HepG2 (cell line): ENCODE measurements at regions not wholly inside any gene's neighbourhood (a gene's known extent, or its start where the extent isn't known, plus 50 kb on each side); places are given as distances from the start of the nearest gene placed in this dataset.
"Not testable (repeated sequence)": the region's sequence is repeated elsewhere in the genome, so short reads cannot be mapped to it uniquely, and the experiment has no call there.

Experiments used
- ATAC-seq: fragments of 200-7000 bp; cut with Tn5 transposase; 3 replicates; pipeline ENCODE4 v1.9.1; 2020; ENCODE audit warnings: mild to moderate bottlenecking, moderate library complexity
- BruUV-seq: library from RNA; stranded (reverse); fragments of 400-500 nt; replicated peaks from 2 replicates; lab custom pipeline; 2021; lab: Mats Ljungman, UMichigan
- CTCF ChIA-PET: fragments of 300-600 bp; formaldehyde crosslinking; extraction: SDS; loops from one replicate; lab custom pipeline; 2021; ENCODE audit warnings: low total read pairs, inconsistent platforms, low intra/inter-chr PET ratio; lab: Yijun Ruan, JAX
- POLR2A ChIA-PET: fragments of 350-600 bp; sonication (Branson Sonifier 250); formaldehyde crosslinking; loops from one replicate; lab custom pipeline; 2020; ENCODE audit warnings: antibody characterized with exemption, inconsistent platforms; lab: Yijun Ruan, JAX
- DNase-seq: peaks from one replicate; pipeline ENCODE4 v3.0.0-alpha.2; 2015; ENCODE audit warnings: low spot score
- FAIRE-seq: peaks from 3 replicates; lab custom pipeline; 2011; peaks lifted over from hg19 to GRCh38; lab: Jason Lieb, UNC
- H2AFZ ChIP-seq: one replicate; pipeline ENCODE4 v1.6.1; 2011; ENCODE audit warnings: low read length, inconsistent platforms
- H3K27ac ChIP-seq: fragments of 300-600 bp; 3 replicates; pipeline ENCODE4 v1.8.0; 2011; ENCODE audit warnings: mixed run types, mild to moderate bottlenecking, mixed read lengths, low read length, inconsistent platforms; ENCODE audit not compliant: insufficient read depth; ENCODE audit errors: extremely low read length
- H3K27me3 ChIP-seq, 2 experiments: fragments of 200-600 bp in 1 of 2; 2 replicates in 1 of 2; 3 replicates in 1 of 2; pipeline versions ENCODE4 v1.6.0 to v1.8.0; 2011; ENCODE audit warnings: low read length in 2 of 2, mild to moderate bottlenecking in 2 of 2, moderate library complexity in 2 of 2, inconsistent platforms in 1 of 2; ENCODE audit not compliant: insufficient read depth in 2 of 2, control insufficient read depth in 1 of 2
- H3K36me3 ChIP-seq, 2 experiments: fragments of 200-600 bp in 1 of 2; replicated peaks in 1 of 2; 2 replicates in 1 of 2; 3 replicates in 1 of 2; pipeline versions ENCODE4 v1.5.1 to v1.8.0; 2011; ENCODE audit warnings: low read length in 2 of 2, inconsistent platforms in 1 of 2; ENCODE audit not compliant: insufficient read depth in 2 of 2, control insufficient read depth in 1 of 2
- H3K4me1 ChIP-seq: 2 replicates; pipeline ENCODE4 v1.5.1; 2012; ENCODE audit warnings: low read length, inconsistent platforms; ENCODE audit not compliant: insufficient read depth
- H3K4me2 ChIP-seq: 2 replicates; pipeline ENCODE4 v1.6.0; 2011; ENCODE audit warnings: low read depth, low read length, inconsistent platforms
- H3K4me3 ChIP-seq, 3 experiments: fragments of 200-600 bp in 1 of 3; sonication (generic), shearing (Covaris generic) in 1 of 3; replicated peaks in 1 of 3; 2 replicates each; pipeline ENCODE4 v1.5.1; 2011 to 2016; ENCODE audit warnings: low read length in 3 of 3, inconsistent platforms in 2 of 3, low read depth in 2 of 3, mild to moderate bottlenecking in 2 of 3, control low read depth in 1 of 3, mixed read lengths in 1 of 3; ENCODE audit not compliant: insufficient read depth in 1 of 3
- H3K79me2 ChIP-seq: one replicate; pipeline ENCODE4 v1.6.1; 2011; ENCODE audit warnings: low read length, inconsistent platforms; ENCODE audit not compliant: insufficient read depth
- H3K9ac ChIP-seq: 2 replicates; pipeline ENCODE4 v1.6.0; 2011; ENCODE audit warnings: mild to moderate bottlenecking, low read depth, low read length, inconsistent platforms; ENCODE audit not compliant: insufficient read depth
- H3K9me3 ChIP-seq: 2 replicates; pipeline ENCODE4 v1.5.1; 2012; ENCODE audit warnings: mild to moderate bottlenecking, low read length
- H4K20me1 ChIP-seq: 2 replicates; pipeline ENCODE4 v1.6.0; 2011; ENCODE audit warnings: inconsistent platforms, mild to moderate bottlenecking, low read length, moderate library complexity; ENCODE audit not compliant: insufficient read depth
- CC2D1A ChIP-seq: sonication (generic); formaldehyde crosslinking; IDR thresholded peaks from 2 replicates; pipeline ENCODE4 v1.8.1; 2023; ENCODE audit warnings: mild to moderate bottlenecking, missing genetic modification reagents
- GABPA ChIP-seq, 2 experiments: IDR thresholded peaks; 2 replicates each; pipeline ENCODE4 v1.6.1; 2011 to 2016; ENCODE audit warnings: low read depth in 2 of 2, low read length in 1 of 2, missing biosample characterization in 1 of 2, missing genetic modification characterization in 1 of 2
- MED8 ChIP-seq: sonication (generic); formaldehyde crosslinking; IDR thresholded peaks from 2 replicates; pipeline ENCODE4 v1.8.1; 2023; ENCODE audit warnings: mild to moderate bottlenecking, missing genetic modification reagents; ENCODE audit not compliant: insufficient replicate concordance
- RBFOX2 ChIP-seq: fragments of 200-400 bp; formaldehyde crosslinking; IDR thresholded peaks from 2 replicates; pipeline ENCODE4 v1.6.1; 2017; ENCODE audit warnings: low read depth, mild to moderate bottlenecking, low read length
- SMAD1 ChIP-seq: sonication (generic); formaldehyde crosslinking; IDR thresholded peaks from 2 replicates; pipeline ENCODE4 v1.4.0; 2020; ENCODE audit warnings: missing genetic modification reagents, low read depth, mild to moderate bottlenecking, borderline replicate concordance
- SOX6 ChIP-seq, 2 experiments: fragments of 450-650 bp in 1 of 2; sonication (generic) in 1 of 2; formaldehyde crosslinking in 1 of 2; IDR thresholded peaks; 2 replicates each; pipeline versions ENCODE4 v1.4.0 to v1.6.1; 2017 to 2020; ENCODE audit warnings: antibody characterized with exemption in 1 of 2, mild to moderate bottlenecking in 1 of 2, missing genetic modification reagents in 1 of 2
- ZBTB42 ChIP-seq: sonication (generic); formaldehyde crosslinking; IDR thresholded peaks from 2 replicates; pipeline ENCODE4 v1.5.0; 2020; ENCODE audit warnings: mild to moderate bottlenecking, missing genetic modification reagents
- ZNF256 ChIP-seq: sonication (generic); formaldehyde crosslinking; conservative IDR thresholded peaks from 2 replicates; pipeline ENCODE4 v1.4.0; 2020; ENCODE audit warnings: missing genetic modification reagents
- ZNF460 ChIP-seq: sonication (generic); formaldehyde crosslinking; IDR thresholded peaks from 2 replicates; pipeline ENCODE4 v1.5.1; 2020; ENCODE audit warnings: missing genetic modification reagents, mild to moderate bottlenecking, borderline replicate concordance
- WGBS: methylation state at CpG from one replicate; pipeline ENCODE4 v1.1.6; 2017; ENCODE audit warnings: low lambda C conversion rate; 5-methylcytosine and 5-hydroxymethylcytosine counted together
- in situ Hi-C: cut with HindIII; loops from 2 replicates; pipeline ENCODE4 v1.10.0; 2017; ENCODE audit warnings: low pct_unique_long_range_greater_than_20kb; ENCODE audit not compliant: extremely low pct_ligation_motif_present
- intact Hi-C: fragments of 100-400 bp; cut with micrococcal nuclease; formaldehyde crosslinking; loops from one replicate; pipeline ENCODE4 v1.10.0; 2022; ENCODE audit not compliant: unreplicated experiment
- TF ChIP-seq, protein P1 (sequence below): sonication (generic); formaldehyde crosslinking; conservative IDR thresholded peaks from 2 replicates; pipeline ENCODE4 v1.4.0; 2020; ENCODE audit warnings: missing genetic modification reagents
- TF ChIP-seq, protein P2 (sequence below), 2 experiments: sonication (generic) in 1 of 2; formaldehyde crosslinking in 1 of 2; IDR thresholded peaks; 2 replicates each; pipeline versions ENCODE4 v1.6.1 to v1.9.0; 2014 to 2022; ENCODE audit warnings: antibody characterized with exemption in 1 of 2, borderline replicate concordance in 1 of 2, inconsistent platforms in 1 of 2, low read depth in 1 of 2, missing genetic modification reagents in 1 of 2

DNA sequence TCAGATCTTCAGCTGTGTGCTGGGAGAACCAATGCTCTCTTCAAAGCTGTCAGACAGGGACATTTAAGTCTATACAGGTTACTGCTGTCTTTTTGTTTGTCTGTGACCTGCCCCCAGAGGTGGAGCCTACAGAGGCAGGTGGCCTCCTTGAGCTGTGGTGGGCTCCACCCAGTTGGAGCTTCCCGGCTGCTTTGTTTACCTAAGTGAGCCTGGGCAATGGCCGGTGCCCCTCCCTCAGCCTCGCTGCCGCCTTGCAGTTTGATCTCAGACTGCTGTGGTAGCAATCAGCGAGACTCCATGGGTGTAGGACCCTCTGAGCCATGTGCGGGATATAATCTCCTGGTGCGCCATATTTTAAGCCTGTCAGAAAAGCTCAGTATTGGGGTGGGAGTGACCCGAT is 745.8 kb upstream of the POU3F2 start:
- H3K36me3 ChIP-seq, H3K27me3 ChIP-seq, intact Hi-C loops, DNase-seq, H3K4me2 ChIP-seq, H3K27ac ChIP-seq, H3K79me2 ChIP-seq, FAIRE-seq, H3K4me3 ChIP-seq, POLR2A ChIA-PET, in situ Hi-C loops, BruUV-seq, H2AFZ ChIP-seq, H3K9me3 ChIP-seq, H4K20me1 ChIP-seq, H3K4me1 ChIP-seq, ATAC-seq, H3K9ac ChIP-seq, CTCF ChIA-PET: not testable (repeated sequence)
- WGBS, result 50% methylated on average over 2 of the region's 8 CpGs

DNA sequence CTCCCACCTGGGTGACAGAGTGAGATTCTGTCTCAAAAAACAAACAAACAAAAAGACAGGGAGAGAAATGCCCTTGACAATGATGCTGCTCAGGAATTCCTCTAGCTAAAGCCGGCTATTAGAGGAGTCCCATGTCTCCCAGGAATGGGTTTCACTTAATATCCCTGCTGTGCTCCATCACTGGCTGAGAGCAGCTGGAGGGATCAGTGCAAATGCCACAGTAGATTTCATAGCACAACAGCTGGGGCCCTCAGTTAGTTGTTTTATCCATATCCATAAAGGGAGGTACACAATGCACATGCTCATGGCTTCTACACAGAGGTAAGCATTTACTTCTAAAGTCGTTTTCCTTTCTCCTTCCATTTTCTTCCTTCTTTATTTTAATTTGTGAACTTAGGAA is 742.0 kb upstream of the POU3F2 start:
- 0% methylated on average over 2 of the region's 2 CpGs for WGBS
- POLR2A ChIA-PET, result no interaction called here
- TF ChIP-seq ZNF460 (CRISPR knock-in tag) (no peak), SMAD1 (CRISPR knock-in tag) (no peak), ZNF256 (CRISPR knock-in tag) (no peak), MED8 (CRISPR knock-in tag) (no peak), CC2D1A (CRISPR knock-in tag) (no peak), GABPA (IDR thresholded peaks at IDR 0.05; ENCODE audit: low read depth, low read length) (no peak), GABPA (CRISPR knock-in tag; IDR thresholded peaks at IDR 0.05; ENCODE audit: low read depth) (no peak), ZBTB42 (CRISPR knock-in tag) (no peak), SOX6 (IDR thresholded peaks at IDR 0.05) (no peak), SOX6 (CRISPR knock-in tag; IDR thresholded peaks at IDR 0.05) (no peak), RBFOX2 (no peak)
- TF ChIP-seq, protein P1, sequence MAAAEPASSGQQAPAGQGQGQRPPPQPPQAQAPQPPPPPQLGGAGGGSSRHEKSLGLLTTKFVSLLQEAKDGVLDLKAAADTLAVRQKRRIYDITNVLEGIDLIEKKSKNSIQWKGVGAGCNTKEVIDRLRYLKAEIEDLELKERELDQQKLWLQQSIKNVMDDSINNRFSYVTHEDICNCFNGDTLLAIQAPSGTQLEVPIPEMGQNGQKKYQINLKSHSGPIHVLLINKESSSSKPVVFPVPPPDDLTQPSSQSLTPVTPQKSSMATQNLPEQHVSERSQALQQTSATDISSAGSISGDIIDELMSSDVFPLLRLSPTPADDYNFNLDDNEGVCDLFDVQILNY (CRISPR knock-in tag), result no peak
- TF ChIP-seq, protein P2, sequence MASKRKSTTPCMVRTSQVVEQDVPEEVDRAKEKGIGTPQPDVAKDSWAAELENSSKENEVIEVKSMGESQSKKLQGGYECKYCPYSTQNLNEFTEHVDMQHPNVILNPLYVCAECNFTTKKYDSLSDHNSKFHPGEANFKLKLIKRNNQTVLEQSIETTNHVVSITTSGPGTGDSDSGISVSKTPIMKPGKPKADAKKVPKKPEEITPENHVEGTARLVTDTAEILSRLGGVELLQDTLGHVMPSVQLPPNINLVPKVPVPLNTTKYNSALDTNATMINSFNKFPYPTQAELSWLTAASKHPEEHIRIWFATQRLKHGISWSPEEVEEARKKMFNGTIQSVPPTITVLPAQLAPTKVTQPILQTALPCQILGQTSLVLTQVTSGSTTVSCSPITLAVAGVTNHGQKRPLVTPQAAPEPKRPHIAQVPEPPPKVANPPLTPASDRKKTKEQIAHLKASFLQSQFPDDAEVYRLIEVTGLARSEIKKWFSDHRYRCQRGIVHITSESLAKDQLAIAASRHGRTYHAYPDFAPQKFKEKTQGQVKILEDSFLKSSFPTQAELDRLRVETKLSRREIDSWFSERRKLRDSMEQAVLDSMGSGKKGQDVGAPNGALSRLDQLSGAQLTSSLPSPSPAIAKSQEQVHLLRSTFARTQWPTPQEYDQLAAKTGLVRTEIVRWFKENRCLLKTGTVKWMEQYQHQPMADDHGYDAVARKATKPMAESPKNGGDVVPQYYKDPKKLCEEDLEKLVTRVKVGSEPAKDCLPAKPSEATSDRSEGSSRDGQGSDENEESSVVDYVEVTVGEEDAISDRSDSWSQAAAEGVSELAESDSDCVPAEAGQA (IDR thresholded peaks at IDR 0.05; ENCODE audit: low read depth), result no peak
- TF ChIP-seq, protein P2 (CRISPR knock-in tag; IDR thresholded peaks at IDR 0.05; ENCODE audit: borderline replicate concordance), result no peak

More for the DNA sequence above, 742.0 kb upstream of the POU3F2 start:
- no peak for DNase-seq
- Histone ChIP-seq H3K27me3 (no peaks in the 10 kb centered on the region), H3K9ac (no peak overlapping the region), H3K4me1 (no peaks in the 10 kb centered on the region), H3K36me3 (no peaks in the 10 kb centered on the region), H3K4me3 (no peak overlapping the region), H2AFZ (no peak overlapping the region), H4K20me1 (no peaks in the 10 kb centered on the region), H3K79me2 (no peaks in the 10 kb centered on the region), H3K4me2 (no peak overlapping the region), H3K9me3 (no peaks in the 10 kb centered on the region), H3K27ac (no peak overlapping the region)
- CTCF ChIA-PET, result no interaction called here
- in situ Hi-C loops, result no loop called here
- no peak for ATAC-seq
- no TSS peak for BruUV-seq
- no peak for FAIRE-seq
- intact Hi-C loops, result no loop called here
